Ishikawa (cell line): ENCODE measurements at regions not wholly inside any gene's neighbourhood (a gene's known extent, or its start where the extent isn't known, plus 50 kb on each side); places are given as distances from the start of the nearest gene placed in this dataset.
"Not testable (repeated sequence)": the region's sequence is repeated elsewhere in the genome, so short reads cannot be mapped to it uniquely, and the experiment has no call there.

Source experiments
- EP300 ChIP-seq: IDR thresholded peaks from 2 replicates; pipeline ENCODE4 v1.6.1; 2012; ENCODE audit warnings: borderline replicate concordance
- NFIC ChIP-seq: IDR thresholded peaks from 2 replicates; pipeline ENCODE4 v1.6.1; 2012
- TAF1 ChIP-seq: IDR thresholded peaks from 2 replicates; pipeline ENCODE4 v1.6.1; 2012; ENCODE audit warnings: low read depth, mild to moderate bottlenecking
- TCF12 ChIP-seq: IDR thresholded peaks from 2 replicates; pipeline ENCODE4 v1.6.1; 2012; ENCODE audit warnings: low read depth
- TF ChIP-seq, protein P1 (sequence below): IDR thresholded peaks from 2 replicates; pipeline ENCODE4 v1.6.1; 2012; ENCODE audit warnings: low read depth, mild to moderate bottlenecking

DNA sequence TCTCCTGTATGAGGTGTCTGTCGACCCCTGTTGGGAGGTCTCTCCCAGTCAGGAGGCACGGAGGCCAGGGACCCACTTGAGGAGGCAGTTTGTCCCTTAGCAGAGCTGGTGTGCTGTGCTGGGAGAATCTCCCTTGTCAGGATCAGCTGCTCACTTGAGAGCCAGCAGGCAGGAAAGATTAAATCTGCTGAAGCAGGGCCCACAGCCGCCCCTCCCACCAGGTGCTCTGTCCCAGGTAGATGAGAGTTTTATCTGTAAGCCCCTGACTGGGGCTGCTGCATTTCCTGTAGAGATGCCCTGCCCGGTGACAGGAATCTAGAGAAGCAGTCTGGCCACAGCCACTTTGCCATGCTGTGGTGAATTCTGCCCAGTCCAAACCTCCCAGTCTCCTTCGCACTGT is 64.7 kb upstream of the SLC7A14 start:
- not testable (repeated sequence) for TF ChIP-seq EP300, TCF12, NFIC, TAF1
- TF ChIP-seq, protein P1, sequence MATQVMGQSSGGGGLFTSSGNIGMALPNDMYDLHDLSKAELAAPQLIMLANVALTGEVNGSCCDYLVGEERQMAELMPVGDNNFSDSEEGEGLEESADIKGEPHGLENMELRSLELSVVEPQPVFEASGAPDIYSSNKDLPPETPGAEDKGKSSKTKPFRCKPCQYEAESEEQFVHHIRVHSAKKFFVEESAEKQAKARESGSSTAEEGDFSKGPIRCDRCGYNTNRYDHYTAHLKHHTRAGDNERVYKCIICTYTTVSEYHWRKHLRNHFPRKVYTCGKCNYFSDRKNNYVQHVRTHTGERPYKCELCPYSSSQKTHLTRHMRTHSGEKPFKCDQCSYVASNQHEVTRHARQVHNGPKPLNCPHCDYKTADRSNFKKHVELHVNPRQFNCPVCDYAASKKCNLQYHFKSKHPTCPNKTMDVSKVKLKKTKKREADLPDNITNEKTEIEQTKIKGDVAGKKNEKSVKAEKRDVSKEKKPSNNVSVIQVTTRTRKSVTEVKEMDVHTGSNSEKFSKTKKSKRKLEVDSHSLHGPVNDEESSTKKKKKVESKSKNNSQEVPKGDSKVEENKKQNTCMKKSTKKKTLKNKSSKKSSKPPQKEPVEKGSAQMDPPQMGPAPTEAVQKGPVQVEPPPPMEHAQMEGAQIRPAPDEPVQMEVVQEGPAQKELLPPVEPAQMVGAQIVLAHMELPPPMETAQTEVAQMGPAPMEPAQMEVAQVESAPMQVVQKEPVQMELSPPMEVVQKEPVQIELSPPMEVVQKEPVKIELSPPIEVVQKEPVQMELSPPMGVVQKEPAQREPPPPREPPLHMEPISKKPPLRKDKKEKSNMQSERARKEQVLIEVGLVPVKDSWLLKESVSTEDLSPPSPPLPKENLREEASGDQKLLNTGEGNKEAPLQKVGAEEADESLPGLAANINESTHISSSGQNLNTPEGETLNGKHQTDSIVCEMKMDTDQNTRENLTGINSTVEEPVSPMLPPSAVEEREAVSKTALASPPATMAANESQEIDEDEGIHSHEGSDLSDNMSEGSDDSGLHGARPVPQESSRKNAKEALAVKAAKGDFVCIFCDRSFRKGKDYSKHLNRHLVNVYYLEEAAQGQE, result 0 out of 2 replicates have a peak, but pooled peaks have one; percentile 24
